ENCODE measurements at regions not wholly inside any gene's neighbourhood (a gene's known extent, or its start where the extent isn't known, plus 50 kb on each side); places are given as distances from the start of the nearest gene placed in this dataset.

- TF ChIP-seq CREB5 (CRISPR knock-in tag; IDR thresholded peaks at IDR 0.05; ENCODE audit: low read depth) (no peak), OSR1 (CRISPR knock-in tag; IDR thresholded peaks at IDR 0.05) (no peak), RARB (CRISPR knock-in tag; IDR thresholded peaks at IDR 0.05) (no peak), ISL1 (CRISPR knock-in tag; IDR thresholded peaks at IDR 0.05) (no peak), ZFP3 (CRISPR knock-in tag; IDR thresholded peaks at IDR 0.05) (no peak), PATZ1 (CRISPR knock-in tag; IDR thresholded peaks at IDR 0.05; ENCODE audit: borderline replicate concordance) (no peak), ZFP30 (CRISPR knock-in tag; IDR thresholded peaks at IDR 0.05) (no peak), ESRRG (CRISPR knock-in tag; IDR thresholded peaks at IDR 0.05) (no peak), ZNF70 (CRISPR knock-in tag; IDR thresholded peaks at IDR 0.05) (no peak), ZNF565 (CRISPR knock-in tag; conservative IDR thresholded peaks at IDR 0.05; ENCODE audit: low read depth) (no peak), PPARA (CRISPR knock-in tag; IDR thresholded peaks at IDR 0.05; ENCODE audit: borderline replicate concordance) (no peak), CSDC2 (CRISPR knock-in tag; IDR thresholded peaks at IDR 0.05) (no peak), TSHZ2 (CRISPR knock-in tag; IDR thresholded peaks at IDR 0.05) (no peak)
Observed at GRCh38 chr5:124530916-124531315, 215.5 kb downstream of the ZNF608 start.
